ENCODE measurements at regions not wholly inside any gene's neighbourhood (a gene's known extent, or its start where the extent isn't known, plus 50 kb on each side); places are given as distances from the start of the nearest gene placed in this dataset.

- no peak for DNase-seq (ENCODE audit: low read depth in 2 of 3, low spot score in 2 of 3)
These were observed 96.9 kb upstream of the GLS start for GRCh38 chr2:190783513-190784263.

- no peak for DNase-seq (ENCODE audit: low read depth in 2 of 3, low spot score in 2 of 3)
These were observed 95.3 kb upstream of the GLS start for GRCh38 chr2:190785334-190785733.

GRCh38 chr2:190786404-190787166 is 94.0 kb upstream of the GLS start:
- no peak for DNase-seq (ENCODE audit: low read depth in 2 of 3, low spot score in 2 of 3)

GRCh38 chr2:190787743-190788235 is 92.8 kb upstream of the GLS start:
- DNase-seq (ENCODE audit: low read depth in 2 of 3, low spot score in 2 of 3), result no peak

GRCh38 chr2:190789074-190790004 is 91.3 kb upstream of the GLS start:
- peak in 1 of 3 donors; percentile 13 for DNase-seq (ENCODE audit: low read depth in 2 of 3, low spot score in 2 of 3)

- peak in 1 of 3 donors; percentile 16 for DNase-seq (ENCODE audit: low read depth in 2 of 3, low spot score in 2 of 3)
These were observed 89.2 kb upstream of the GLS start for GRCh38 chr2:190791347-190791975.

- DNase-seq (ENCODE audit: low read depth in 2 of 3, low spot score in 2 of 3), result no peak
These were observed 88.5 kb upstream of the GLS start for GRCh38 chr2:190791976-190792575.

GRCh38 chr2:190792956-190793888 is 87.4 kb upstream of the GLS start:
- no peak for DNase-seq (ENCODE audit: low read depth in 2 of 3, low spot score in 2 of 3)

- no peak for DNase-seq (ENCODE audit: low read depth in 2 of 3, low spot score in 2 of 3)
These were observed 86.2 kb upstream of the GLS start for GRCh38 chr2:190794377-190794776.

- no peak for DNase-seq (ENCODE audit: low read depth in 2 of 3, low spot score in 2 of 3)
These were observed 85.8 kb upstream of the GLS start for GRCh38 chr2:190794790-190795189.

GRCh38 chr2:190795686-190796085 is 84.9 kb upstream of the GLS start:
- DNase-seq (ENCODE audit: low read depth in 2 of 3, low spot score in 2 of 3), result no peak

GRCh38 chr2:190799999-190800398 is 80.6 kb upstream of the GLS start:
- DNase-seq (ENCODE audit: low read depth in 2 of 3, low spot score in 2 of 3), result no peak

- no peak for DNase-seq (ENCODE audit: low read depth in 2 of 3, low spot score in 2 of 3)
These were observed 80.1 kb upstream of the GLS start for GRCh38 chr2:190800528-190800927.

GRCh38 chr2:190802129-190802528 is 78.5 kb upstream of the GLS start:
- DNase-seq (ENCODE audit: low read depth in 2 of 3, low spot score in 2 of 3), result no peak

GRCh38 chr2:190802626-190803209 is 77.9 kb upstream of the GLS start:
- DNase-seq (ENCODE audit: low read depth in 2 of 3, low spot score in 2 of 3), result no peak

- peak in 2 of 3 donors; percentile 14 to 68 for DNase-seq (ENCODE audit: low read depth in 2 of 3, low spot score in 2 of 3)
These were observed 76.3 kb upstream of the GLS start for GRCh38 chr2:190804182-190804795.

GRCh38 chr2:190805126-190805525 is 75.5 kb upstream of the GLS start:
- no peak for DNase-seq (ENCODE audit: low read depth in 2 of 3, low spot score in 2 of 3)

- DNase-seq (ENCODE audit: low read depth in 2 of 3, low spot score in 2 of 3), result no peak
These were observed 74.8 kb upstream of the GLS start for GRCh38 chr2:190805843-190806242.
